ENCODE measurements at regions not wholly inside any gene's neighbourhood (a gene's known extent, or its start where the extent isn't known, plus 50 kb on each side); places are given as distances from the start of the nearest gene placed in this dataset.
A peak's percentile ranks its signal among the peaks of the same experiment; 100 is the strongest.

DNA sequence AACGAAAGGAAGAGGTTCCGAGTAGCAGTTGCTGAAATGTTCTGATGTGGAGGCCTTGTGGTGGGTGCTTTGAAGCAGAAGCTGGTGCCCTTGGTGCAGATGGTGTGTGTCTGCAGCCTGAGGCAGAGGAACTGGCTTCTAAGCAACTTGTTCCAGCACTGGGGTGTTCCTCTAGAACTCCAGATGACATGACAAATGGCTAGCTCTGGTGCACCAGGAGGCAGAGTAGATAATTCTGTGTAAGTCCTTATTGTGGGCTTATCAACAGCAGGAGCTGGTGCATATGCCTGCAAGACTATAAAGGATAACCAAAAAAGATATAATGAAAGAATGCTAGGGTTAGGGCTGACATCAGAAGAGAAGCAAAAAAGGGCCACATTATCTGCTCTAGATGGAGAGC is 76.5 kb downstream of the ARL5B start:
- DNase-seq (ENCODE audit: low read depth in 1 of 2, low spot score in 2 of 2), result no peak
- H3K27ac ChIP-seq, result no peak overlapping the region

DNA sequence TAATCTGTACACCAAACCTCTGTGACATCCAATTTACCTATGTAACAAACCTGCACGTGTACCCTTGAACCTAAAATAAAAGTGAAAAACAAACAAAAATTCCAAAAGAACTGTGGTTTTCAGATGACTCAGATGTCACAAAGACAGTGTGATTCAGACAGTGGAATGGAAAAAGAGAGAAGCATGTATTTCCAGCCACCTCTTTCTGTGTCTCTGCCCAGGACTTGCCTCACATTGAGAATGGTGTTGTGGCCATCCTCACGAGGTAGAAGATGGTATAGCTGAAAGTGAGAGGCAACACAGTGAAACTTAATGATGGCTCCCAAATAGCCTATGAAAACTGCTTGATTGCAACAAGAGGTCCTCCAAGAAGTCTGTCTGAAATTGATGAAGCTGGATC is 78.0 kb downstream of the ARL5B start:
- Histone ChIP-seq H3K27ac (no peak overlapping the region), H3K27me3 (replicated peaks) (no peaks in the 10 kb centered on the region)
- no peak for DNase-seq (ENCODE audit: low read depth in 1 of 2, low spot score in 2 of 2)

More for the DNA sequence above, 76.5 kb downstream of the ARL5B start:
- no peaks in the 10 kb centered on the region for H3K36me3 ChIP-seq
- no peaks in the 10 kb centered on the region for H3K4me1 ChIP-seq (replicated peaks)
- no peak overlapping the region for H3K4me3 ChIP-seq
- H3K27me3 ChIP-seq (replicated peaks), result no peaks in the 10 kb centered on the region
- H3K9me3 ChIP-seq (replicated peaks), result no peaks in the 10 kb centered on the region

DNA sequence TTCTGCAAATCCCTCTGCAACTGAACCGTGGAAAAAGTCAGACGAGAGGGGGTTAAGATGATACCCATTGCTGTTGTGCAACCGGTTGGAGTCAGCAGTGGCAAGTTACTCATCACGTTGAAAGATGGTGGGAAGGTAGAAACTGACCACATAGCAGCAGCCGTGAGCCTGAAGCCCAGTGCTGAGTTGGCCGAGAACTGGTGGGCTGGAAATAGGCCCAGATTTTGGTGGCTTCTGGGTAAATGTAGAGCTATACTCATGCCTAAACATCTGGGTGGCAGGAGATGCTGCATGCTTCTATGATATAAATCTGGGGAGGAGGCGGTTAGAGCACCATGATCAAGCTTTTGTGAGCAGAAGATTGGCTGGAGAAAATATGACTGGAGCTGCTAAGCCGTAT is 78.6 kb downstream of the ARL5B start:
- Histone ChIP-seq H3K4me3 (no peak overlapping the region), H3K4me1 (replicated peaks) (no peaks in the 10 kb centered on the region), H3K27ac (no peak overlapping the region), H3K27me3 (replicated peaks) (no peaks in the 10 kb centered on the region), H3K36me3 (no peaks in the 10 kb centered on the region), H3K9me3 (replicated peaks) (no peaks in the 10 kb centered on the region)
- DNase-seq (ENCODE audit: low read depth in 1 of 2, low spot score in 2 of 2), result no peak

More for the DNA sequence above, 78.0 kb downstream of the ARL5B start:
- Histone ChIP-seq H3K4me1 (replicated peaks) (no peaks in the 10 kb centered on the region), H3K4me3 (no peak overlapping the region), H3K36me3 (no peaks in the 10 kb centered on the region), H3K9me3 (replicated peaks) (no peaks in the 10 kb centered on the region)

DNA sequence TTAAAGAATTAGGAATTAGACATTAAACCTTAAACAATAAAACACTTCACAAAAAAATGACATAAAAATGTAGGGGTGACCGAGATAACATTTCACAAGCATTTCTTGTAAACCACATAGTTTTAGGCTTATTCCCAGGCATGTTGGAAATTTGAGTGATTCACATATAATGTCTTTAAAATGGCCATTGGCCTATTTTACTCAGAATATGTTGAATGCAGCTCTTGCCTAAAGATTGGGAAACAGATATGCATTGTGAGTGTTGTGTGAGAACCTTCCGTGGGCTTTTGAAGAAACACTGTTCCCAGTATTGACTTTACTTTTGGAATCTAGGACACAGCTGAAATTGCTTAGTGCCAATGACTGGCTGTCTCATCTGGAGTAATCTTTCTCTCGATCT is 79.6 kb downstream of the ARL5B start:
- Histone ChIP-seq H3K4me1 (replicated peaks) (no peaks in the 10 kb centered on the region), H3K27me3 (replicated peaks) (no peaks in the 10 kb centered on the region), H3K9me3 (replicated peaks) (no peaks in the 10 kb centered on the region), H3K27ac (no peak overlapping the region), H3K36me3 (no peaks in the 10 kb centered on the region), H3K4me3 (no peak overlapping the region)
- DNase-seq (ENCODE audit: low read depth in 1 of 2, low spot score in 2 of 2), result no peak

DNA sequence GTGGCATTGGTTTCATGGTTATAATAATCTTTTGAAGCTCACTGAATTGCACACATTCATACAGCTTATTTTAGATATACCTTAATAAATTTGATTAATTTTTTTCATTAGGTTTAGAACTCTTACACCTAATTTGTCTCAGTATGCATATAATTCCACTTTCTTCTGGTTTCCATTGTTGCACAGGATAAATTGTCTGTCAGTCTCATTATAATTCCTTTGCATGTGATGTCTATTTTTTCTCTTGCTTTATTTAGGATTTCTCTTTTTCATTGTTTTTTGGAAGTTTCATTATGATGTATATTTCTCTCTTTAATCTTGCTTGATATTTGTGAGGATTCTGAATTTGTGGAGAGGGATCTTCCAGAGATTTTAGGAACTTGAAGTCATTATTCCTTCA is 84.7 kb downstream of the ARL5B start:
- H3K36me3 ChIP-seq, result no peaks in the 10 kb centered on the region
- H3K9me3 ChIP-seq (replicated peaks), result no peaks in the 10 kb centered on the region
- H3K4me3 ChIP-seq, result no peak overlapping the region
- no peak overlapping the region for H3K27ac ChIP-seq
- no peak for DNase-seq (ENCODE audit: low read depth in 1 of 2, low spot score in 2 of 2)
- no peaks in the 10 kb centered on the region for H3K4me1 ChIP-seq (replicated peaks)
- H3K27me3 ChIP-seq (replicated peaks), result no peaks in the 10 kb centered on the region

DNA sequence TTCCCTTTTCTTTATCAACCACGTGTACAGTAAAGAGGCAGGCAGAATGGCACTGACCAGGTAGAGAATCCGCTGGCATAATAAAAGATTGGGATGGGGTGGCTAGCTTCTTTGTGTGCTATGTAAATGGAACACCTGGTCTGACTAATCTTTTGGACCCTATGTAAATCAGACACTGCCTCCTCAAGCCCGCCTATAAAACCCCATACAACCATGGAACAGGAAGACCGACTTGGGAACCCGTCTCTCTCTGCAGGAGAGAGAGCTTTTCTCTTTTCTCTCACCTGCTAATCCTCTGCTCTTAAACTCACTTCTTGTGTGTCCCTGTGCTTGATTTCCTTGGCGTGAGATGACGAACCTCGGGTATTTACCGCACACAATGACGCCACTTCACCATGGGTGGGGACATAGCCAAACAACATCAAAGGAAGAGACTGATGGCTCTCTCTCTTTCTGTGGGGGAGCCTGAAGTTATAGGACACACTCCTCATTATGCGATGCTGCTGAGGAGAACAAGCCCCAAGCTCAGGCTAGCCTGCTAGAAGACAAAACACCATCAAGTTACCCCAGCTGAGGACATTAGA is 94.2 kb downstream of the ARL5B start:
- H3K27ac ChIP-seq, result no peak overlapping the region
- H3K27me3 ChIP-seq (replicated peaks), result no peaks in the 10 kb centered on the region
- no peak for DNase-seq (ENCODE audit: low read depth in 1 of 2, low spot score in 2 of 2)
- no peaks in the 10 kb centered on the region for H3K4me1 ChIP-seq (replicated peaks)
- no peaks in the 10 kb centered on the region for H3K36me3 ChIP-seq
- H3K9me3 ChIP-seq (replicated peaks), result no peaks in the 10 kb centered on the region
- no peak overlapping the region for H3K4me3 ChIP-seq

DNA sequence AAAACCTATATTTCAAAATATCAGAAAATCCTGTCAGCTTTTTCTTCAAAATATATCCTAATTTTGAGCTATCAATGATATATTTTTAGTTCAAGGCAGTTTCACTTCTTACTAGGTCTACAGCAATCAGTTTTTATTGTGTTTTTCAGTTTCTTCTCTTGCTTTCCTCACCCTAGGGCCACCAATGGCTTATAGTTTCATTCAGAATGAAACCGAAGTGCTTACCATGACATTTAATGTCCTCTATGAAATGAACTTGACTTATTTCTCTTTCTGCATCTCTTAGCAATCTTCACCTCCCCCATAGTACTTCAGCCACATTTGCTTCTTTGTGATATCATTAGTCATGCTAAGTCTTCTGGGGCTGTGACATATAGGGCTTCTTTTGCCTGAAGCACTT is 100.3 kb downstream of the ARL5B start:
- Histone ChIP-seq H3K4me1 (replicated peaks) (no peaks in the 10 kb centered on the region), H3K36me3 (no peaks in the 10 kb centered on the region), H3K27me3 (replicated peaks) (no peaks in the 10 kb centered on the region), H3K9me3 (replicated peaks) (no peaks in the 10 kb centered on the region), H3K4me3 (no peak overlapping the region), H3K27ac (no peak overlapping the region)
- DNase-seq (ENCODE audit: low read depth in 1 of 2, low spot score in 2 of 2), result no peak

DNA sequence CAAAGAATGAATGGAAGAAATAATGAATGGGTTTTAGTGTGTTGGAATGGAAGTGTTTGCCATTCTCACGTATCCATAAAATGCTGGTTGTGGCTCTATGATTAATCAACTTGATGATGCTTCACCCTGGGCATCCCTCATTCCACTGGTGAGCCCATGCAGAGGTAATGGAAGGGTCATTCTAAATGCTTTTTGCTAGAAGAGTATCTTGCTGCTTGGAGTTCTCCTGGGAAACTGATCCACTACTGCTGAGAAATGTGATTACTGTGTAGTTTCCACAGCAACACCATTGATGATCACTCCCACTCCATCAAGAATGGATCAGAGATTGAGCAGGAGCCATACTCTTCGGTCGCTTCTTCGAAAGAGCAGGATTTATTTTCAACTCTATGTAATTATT is 101.6 kb downstream of the ARL5B start:
- no peaks in the 10 kb centered on the region for H3K4me1 ChIP-seq (replicated peaks)
- DNase-seq (ENCODE audit: low read depth in 1 of 2, low spot score in 2 of 2), result no peak
- H3K27me3 ChIP-seq (replicated peaks), result no peaks in the 10 kb centered on the region
- no peaks in the 10 kb centered on the region for H3K36me3 ChIP-seq
- H3K4me3 ChIP-seq, result no peak overlapping the region
- no peaks in the 10 kb centered on the region for H3K9me3 ChIP-seq (replicated peaks)
- no peak overlapping the region for H3K27ac ChIP-seq

DNA sequence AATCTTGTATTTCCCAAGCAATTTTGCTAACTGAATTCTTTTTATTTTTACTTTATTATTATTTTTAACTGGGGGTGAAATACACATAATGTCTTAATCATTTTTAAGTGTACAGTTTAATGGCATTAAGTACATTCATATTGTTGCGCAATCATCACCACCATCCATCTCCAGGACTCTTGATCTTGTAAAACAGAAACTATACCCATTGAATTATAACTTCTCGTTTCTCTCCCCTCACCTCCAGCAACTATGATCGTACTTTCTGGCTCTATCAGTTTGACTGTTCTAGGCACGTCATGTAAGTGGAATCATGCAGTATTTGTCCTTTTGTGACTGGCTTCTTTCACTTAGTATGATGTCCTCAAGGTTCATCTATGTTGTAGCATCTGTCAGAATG is 108.8 kb downstream of the ARL5B start:
- H3K36me3 ChIP-seq, result no peaks in the 10 kb centered on the region
- H3K4me3 ChIP-seq, result no peak overlapping the region
- no peaks in the 10 kb centered on the region for H3K9me3 ChIP-seq (replicated peaks)
- H3K27me3 ChIP-seq (replicated peaks), result no peaks in the 10 kb centered on the region
- H3K4me1 ChIP-seq (replicated peaks), result no peaks in the 10 kb centered on the region
- no peak for DNase-seq (ENCODE audit: low read depth in 1 of 2, low spot score in 2 of 2)
- no peak overlapping the region for H3K27ac ChIP-seq

DNA sequence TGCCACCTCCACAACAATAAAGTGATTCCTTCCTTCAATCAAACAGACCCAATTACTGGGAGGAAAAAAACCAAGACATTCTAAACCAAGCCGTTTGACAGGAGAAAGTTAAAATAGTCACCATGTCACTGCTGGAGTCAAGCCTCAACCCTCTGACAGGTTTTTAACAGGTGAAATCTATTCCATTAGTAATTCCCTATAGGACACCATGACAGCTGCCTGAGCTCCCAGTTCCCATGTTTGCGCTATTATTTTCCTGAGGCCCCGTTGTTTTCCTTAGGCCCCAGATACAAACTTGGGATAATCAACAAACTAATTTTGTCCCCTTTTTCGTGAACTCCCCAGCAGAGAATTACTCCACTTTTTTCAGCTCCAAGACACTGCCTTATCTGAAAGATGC is 113.9 kb downstream of the ARL5B start:
- Histone ChIP-seq H3K4me1 (replicated peaks) (no peaks in the 10 kb centered on the region), H3K27ac (no peak overlapping the region), H3K4me3 (no peak overlapping the region), H3K9me3 (replicated peaks) (no peaks in the 10 kb centered on the region), H3K27me3 (replicated peaks) (no peaks in the 10 kb centered on the region), H3K36me3 (no peaks in the 10 kb centered on the region)
- DNase-seq (ENCODE audit: low read depth in 1 of 2, low spot score in 2 of 2), result no peak

DNA sequence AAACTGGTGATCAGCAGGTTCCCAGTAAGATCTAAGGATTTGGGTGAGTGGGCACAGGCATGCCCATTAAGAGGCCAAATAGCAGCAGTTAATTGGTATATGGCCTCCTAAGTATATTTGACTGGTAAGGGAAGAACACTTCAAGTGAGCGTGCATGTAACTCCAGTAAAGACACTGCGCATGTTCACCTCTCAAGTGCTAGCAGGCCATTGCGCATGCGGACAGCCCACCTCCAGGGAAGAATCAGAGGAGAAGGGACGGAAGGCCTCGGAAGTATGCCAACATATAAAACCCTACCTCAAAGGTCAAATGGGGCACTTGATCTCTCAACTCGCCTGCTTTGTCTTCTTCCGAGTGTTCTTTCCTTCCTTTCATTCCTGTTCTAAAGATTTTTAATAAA is 118.0 kb downstream of the ARL5B start:
- Histone ChIP-seq H3K27ac (no peak overlapping the region), H3K27me3 (replicated peaks) (no peaks in the 10 kb centered on the region), H3K9me3 (replicated peaks) (no peaks in the 10 kb centered on the region), H3K36me3 (no peaks in the 10 kb centered on the region), H3K4me1 (replicated peaks) (no peaks in the 10 kb centered on the region), H3K4me3 (no peak overlapping the region)
- no peak for DNase-seq (ENCODE audit: low read depth in 1 of 2, low spot score in 2 of 2)

DNA sequence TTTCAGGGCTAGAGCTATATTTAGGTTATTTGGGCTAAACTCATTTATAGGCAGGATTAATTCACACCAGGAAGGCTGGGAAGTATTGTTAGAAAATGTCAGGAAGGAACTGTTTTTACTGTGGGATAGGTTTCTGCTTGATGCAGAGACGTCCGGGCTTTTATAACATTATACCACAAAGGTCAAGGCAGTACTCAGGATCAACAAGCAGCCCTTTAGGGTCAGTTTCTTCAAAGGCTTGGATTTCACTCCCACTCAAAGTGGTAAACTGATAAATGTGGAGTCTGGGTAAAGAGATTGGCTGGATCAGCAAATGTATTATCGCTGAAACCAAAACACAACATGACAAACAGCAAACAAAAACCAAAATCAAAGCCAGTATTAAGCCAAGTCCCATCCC is 127.2 kb downstream of the ARL5B start:
- Histone ChIP-seq H3K4me3 (no peak overlapping the region), H3K27me3 (replicated peaks) (no peaks in the 10 kb centered on the region), H3K27ac (no peak overlapping the region), H3K4me1 (replicated peaks) (no peaks in the 10 kb centered on the region), H3K9me3 (replicated peaks) (no peaks in the 10 kb centered on the region), H3K36me3 (no peaks in the 10 kb centered on the region)
- no peak for DNase-seq (ENCODE audit: low read depth in 1 of 2, low spot score in 2 of 2)

DNA sequence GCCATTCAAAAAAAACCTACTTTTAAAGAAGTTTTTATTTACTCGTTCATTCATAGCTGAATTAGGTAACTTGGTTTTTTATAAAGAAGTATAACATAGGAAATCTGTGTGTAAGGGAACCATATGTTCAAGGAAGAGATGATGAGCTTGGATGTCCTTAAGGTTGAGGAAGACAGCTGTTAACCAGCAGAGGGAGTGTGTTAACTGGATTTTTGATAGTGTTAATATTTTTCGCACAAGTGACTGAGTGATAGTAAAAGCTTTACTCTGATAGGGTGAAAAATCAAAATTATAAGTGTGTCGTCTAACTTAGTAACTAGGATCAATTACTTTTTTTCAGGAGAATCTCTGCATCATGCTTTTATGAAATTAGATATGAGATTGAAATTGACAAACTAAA is 134.7 kb downstream of the ARL5B start:
- H3K36me3 ChIP-seq, result no peaks in the 10 kb centered on the region

DNA sequence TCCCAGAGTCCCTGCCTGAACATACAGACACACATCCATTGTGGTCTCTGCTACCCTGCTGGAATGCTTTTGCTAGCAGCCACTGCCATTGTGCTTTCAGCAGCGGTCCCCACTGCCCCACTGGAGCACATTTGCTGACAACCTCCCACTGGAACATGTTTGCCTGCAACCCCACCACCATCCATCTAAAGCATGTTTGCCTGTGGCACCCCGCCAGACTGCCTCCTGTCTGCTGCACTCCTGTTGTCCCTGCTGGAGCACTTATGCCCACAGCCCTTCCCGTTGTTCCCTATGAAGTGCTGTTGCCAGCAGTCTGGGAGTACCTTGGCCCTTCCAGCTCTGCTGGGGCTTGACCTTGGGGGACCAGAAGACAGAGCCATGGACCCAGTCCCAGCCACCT is 136.3 kb downstream of the ARL5B start:
- H3K9me3 ChIP-seq (replicated peaks), result no peaks in the 10 kb centered on the region
- no peaks in the 10 kb centered on the region for H3K27me3 ChIP-seq (replicated peaks)
- no peaks in the 10 kb centered on the region for H3K36me3 ChIP-seq
- no peak overlapping the region for H3K27ac ChIP-seq
- H3K4me1 ChIP-seq (replicated peaks), result no peaks in the 10 kb centered on the region
- H3K4me3 ChIP-seq, result no peak overlapping the region
- DNase-seq (ENCODE audit: low read depth in 1 of 2, low spot score in 2 of 2), result peak in 1 of 2 experiments; percentile 38

More for the DNA sequence above, 134.7 kb downstream of the ARL5B start:
- Histone ChIP-seq H3K4me1 (replicated peaks) (no peaks in the 10 kb centered on the region), H3K9me3 (replicated peaks) (no peaks in the 10 kb centered on the region), H3K27me3 (replicated peaks) (no peaks in the 10 kb centered on the region), H3K27ac (no peak overlapping the region), H3K4me3 (no peak overlapping the region)
- no peak for DNase-seq (ENCODE audit: low read depth in 1 of 2, low spot score in 2 of 2)

DNA sequence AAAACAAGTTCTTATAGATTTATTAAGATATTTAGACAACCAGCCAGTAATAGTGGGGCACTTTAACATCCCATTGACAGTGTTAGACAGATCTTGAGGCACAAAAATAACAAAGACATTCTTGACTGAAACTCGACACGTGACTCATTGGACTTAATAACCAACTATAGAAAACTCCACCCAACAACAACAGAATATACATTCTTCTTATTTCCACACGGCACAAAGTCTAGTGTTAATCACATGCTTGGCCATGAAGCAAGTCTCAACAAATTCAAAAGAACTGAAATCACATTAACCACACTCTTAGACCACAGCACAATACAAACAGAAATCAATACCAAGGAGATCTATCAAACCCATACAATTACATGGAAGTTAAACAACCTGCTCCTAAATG is 138.1 kb downstream of the ARL5B start:
- Histone ChIP-seq H3K4me1 (replicated peaks) (no peaks in the 10 kb centered on the region), H3K27me3 (replicated peaks) (no peaks in the 10 kb centered on the region), H3K4me3 (no peak overlapping the region), H3K9me3 (replicated peaks) (no peaks in the 10 kb centered on the region), H3K27ac (no peak overlapping the region), H3K36me3 (no peaks in the 10 kb centered on the region)
- no peak for DNase-seq (ENCODE audit: low read depth in 1 of 2, low spot score in 2 of 2)
